GM18502 (cell line): ENCODE measurements at regions not wholly inside any gene's neighbourhood (a gene's known extent, or its start where the extent isn't known, plus 50 kb on each side); places are given as distances from the start of the nearest gene placed in this dataset.
"Not testable (repeated sequence)": the region's sequence is repeated elsewhere in the genome, so short reads cannot be mapped to it uniquely, and the experiment has no call there.

Experiments
- ATAC-seq: cut with Tn5 transposase; IDR thresholded peaks from one replicate; pipeline ENCODE4 v1.9.1; 2021; ENCODE audit warnings: mild to moderate bottlenecking; ENCODE audit not compliant: unreplicated experiment, poor library complexity

DNA sequence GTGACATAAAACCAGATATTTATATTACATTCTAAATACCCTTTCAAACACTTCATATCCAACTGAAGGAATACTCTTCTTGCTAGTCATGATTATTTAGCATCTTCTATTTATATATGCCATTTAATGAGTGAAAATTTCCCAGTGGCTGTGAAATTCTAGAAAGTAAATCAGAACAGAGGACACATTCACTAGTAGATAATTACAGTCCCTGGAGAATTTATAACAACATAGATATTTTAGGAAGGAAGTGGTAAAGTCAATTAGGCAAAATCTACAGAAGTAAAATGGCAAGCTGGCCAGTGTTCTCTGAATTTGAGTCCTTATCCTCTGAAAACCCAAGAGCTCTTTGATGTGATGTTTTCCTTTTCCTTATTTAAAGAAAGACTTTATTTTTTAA is 121.8 kb downstream of the PMAIP1 start:
- ATAC-seq, result no peak

DNA sequence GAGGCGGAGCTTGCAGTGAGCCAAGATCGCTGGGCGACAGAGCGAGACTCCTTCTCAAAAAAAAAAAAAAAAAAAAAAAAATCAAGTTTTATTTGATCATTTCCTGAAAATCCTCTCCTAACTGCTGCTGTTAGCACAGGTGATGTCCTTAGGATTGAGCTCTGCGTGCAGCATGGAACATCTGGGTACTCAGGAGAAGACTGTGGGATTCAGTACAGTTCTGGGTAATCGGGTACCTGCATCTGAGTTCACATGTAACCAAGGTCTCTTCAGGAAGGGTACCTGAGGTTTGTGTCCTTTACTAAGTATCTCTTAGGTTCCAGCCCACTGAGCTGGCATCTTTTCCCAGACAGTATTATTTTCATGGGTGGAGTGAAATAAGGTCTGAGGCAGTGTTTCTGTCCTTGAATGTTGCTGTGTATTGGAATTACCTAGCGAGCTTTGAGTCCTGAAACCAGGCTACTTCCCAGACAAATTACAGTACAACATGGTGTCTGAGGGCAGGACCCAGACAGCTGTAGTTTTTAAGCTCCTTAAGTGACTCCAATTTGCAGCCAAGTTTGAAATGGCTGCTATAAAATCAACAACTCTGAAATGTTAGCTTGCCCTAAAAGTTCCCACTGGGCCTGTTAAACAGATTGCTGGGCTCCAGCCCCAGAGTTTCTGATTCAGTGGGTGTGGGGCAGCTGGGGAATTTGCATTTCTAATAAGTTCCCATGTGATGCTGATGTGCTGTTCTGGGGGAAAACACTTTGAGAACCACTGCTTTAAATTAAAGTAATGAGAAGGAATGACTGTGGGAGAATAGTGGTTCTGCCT is 120.5 kb downstream of the PMAIP1 start:
- no peak for ATAC-seq

DNA sequence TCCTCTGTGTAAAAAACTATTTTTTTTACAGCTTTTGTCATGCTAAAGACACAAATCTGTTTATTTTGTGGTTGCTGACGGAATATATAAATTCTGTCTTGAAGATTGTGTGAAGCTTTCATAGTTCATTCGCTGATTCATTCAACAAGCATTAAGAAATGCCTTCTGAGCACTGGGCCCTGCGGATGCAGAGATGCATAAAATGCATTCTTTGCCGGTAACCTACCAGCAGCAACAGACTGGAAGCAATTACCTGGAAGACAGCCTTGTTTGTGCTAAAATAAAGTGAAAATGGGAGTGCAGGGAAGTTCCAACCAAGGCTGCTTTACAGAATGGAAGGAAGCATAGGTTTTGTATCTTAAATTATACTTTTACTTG is 119.7 kb downstream of the PMAIP1 start:
- ATAC-seq, result no peak

DNA sequence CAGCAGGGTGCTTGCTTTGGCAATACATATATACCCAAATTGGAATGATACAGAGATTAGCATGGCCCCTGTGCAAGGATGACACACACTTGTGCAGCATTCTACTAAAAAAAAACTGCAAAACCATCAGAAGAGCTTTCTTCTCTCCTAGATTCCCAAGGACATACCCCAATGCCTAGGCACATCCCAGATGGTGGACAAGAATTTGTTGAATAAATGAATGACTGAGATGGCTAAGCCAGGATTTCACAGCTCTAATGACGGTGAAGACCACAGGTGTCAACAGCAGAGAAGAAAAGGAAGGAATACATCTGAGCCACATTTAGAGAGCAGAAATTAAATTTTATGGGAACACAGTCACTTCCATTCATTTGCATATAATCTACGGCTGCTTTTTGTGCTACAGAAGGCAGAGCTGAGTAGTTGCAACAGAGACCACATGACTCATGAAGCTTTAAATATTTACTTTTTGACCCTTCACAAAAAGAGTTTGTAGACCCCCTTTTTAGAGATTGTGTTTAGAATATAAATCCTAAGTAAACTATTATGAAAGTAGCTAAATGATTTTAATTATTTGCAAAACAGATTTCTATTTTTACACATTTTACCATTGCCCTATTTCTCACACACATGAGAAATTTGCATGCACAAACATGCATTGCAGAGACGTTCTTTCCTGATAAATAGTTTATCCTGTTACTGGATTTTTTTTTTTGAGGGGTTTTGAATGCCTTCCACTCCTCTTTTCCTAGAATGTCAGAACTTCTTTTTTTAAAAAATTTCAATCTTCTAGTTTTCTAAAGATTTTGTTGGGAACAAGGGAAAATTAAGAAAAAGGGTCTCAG is 119.0 kb downstream of the PMAIP1 start:
- no peak for ATAC-seq

DNA sequence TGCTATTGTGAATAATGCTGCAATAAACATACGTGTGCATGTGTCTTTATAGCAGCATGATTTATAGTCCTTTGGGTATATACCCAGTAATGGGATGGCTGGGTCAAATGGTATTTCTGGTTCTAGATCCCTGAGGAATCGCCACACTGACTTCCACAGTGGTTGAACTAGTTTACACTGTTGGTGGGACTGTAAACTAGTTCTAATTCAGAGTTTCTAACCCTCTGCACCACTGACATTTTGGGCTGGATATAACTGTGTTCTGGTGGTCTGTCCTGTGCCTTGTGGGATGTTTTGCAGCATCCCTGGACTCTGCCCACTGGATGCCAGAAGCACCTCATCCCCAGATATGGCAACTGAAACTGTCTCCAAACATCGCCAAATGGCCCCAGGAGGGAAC is 118.3 kb downstream of the PMAIP1 start:
- ATAC-seq, result not testable (repeated sequence)

DNA sequence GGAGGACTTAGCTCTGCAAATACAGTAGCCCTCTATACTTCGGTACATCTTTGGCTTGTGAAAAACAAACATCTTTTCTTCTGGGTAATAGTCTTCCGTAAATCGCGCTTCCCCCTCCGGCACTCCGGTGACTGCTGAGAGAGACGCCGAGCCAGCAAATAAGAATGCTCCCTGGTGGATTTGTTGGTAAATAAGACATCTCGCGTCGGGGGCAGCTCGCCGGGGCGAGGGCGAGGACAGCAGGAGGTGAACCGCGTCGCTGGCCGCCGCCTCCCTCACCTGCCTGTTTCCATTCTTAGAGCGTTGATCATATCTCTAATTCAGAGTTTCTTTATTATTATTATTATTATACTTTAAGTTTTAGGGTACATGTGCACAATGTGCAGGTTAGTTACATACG is 117.6 kb downstream of the PMAIP1 start:
- no peak for ATAC-seq

DNA sequence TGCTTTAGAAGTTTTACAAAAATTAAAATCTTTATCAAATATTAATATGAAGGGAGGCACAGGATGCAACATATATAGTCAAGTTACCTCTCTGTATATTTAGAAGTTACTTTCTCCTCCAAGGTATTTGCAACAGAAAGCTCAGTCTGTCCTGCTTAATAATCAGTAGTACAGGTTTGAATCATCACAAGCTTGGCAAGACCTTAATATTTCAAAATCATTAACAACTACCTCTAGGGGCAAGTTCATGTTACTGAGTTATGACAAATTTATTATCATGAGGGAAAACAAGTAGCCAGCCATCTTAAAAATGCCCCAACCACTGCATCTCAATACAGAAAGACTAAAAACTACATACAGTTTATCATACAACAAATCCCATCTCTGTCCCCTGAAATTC is 116.0 kb downstream of the PMAIP1 start:
- not testable (repeated sequence) for ATAC-seq

DNA sequence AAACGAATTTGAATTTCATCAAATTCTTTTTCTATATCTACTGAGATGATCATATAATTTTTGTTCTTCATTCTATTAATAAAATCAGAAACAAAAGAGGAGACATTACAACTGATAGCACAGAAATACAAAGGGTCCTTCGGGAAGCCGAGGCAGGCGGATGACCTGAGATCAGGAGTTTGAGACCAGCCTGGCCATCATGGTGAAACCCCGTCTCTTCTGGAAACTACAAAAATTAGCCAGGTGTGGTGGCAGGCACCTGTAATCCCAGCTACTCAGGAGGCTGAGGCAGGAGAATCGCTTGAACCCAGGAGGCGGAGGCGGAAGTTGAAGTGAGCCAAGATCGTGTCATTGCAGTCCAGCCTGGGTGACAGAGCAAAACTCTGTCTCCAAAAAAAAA is 113.4 kb downstream of the PMAIP1 start:
- not testable (repeated sequence) for ATAC-seq

DNA sequence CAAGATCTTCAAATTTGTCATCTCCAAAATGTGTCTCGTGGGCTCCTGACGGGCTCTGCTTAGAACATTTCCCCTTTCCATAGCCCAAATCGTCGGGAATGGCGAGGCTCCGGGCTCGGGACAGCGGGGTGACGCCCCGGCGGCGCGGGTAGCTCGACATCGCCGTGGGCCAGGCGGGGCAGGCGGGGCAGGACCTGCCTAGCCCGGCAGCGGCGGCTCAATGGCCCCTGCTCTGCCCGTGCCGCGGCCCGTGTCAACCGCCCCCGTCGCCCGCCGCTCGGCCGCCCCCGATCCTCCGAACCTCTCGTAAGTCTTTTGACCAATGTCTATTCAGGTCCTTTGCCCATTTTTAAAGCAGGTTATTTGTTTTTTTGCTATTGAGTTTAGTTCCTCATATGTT is 111.2 kb downstream of the PMAIP1 start:
- ATAC-seq, result no peak

DNA sequence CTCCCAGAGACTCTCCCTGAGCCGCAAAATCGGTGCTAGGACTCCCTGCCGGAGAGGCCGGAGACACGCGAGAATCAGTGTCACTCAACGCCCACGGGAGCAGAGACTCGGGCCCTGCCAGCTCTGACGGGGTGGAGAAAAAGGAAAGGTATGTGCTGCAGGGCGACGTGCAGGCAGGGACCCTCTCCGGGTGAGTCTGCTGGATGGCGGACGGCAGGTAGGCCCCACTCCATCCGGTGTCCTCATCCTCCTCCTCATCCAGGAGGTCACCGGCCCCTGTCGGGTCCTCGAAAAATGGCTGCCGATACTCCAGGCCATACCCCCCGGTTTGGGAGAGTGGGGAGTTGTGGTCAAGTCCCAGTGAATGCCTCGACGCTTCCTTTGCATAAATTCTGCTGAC is 110.7 kb downstream of the PMAIP1 start:
- ATAC-seq, result no peak

DNA sequence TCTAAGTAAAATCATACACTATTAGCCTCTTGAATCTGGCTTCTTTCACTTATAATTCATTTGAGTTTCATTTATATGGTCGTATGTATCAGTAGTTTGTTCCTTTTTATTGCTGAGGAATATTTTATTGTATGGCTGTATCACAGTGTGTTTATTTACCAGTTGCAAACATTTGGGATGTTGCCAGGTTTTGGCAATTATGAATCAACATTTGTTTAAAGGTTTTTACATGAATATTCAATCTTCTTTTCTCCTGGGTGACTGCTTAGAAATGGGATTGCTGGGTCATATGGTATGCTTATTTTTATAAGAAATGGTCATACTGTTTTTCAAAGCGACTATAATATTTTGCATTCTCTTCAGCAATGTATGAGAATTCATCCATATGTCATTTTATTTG is 107.9 kb downstream of the PMAIP1 start:
- ATAC-seq, result no peak

DNA sequence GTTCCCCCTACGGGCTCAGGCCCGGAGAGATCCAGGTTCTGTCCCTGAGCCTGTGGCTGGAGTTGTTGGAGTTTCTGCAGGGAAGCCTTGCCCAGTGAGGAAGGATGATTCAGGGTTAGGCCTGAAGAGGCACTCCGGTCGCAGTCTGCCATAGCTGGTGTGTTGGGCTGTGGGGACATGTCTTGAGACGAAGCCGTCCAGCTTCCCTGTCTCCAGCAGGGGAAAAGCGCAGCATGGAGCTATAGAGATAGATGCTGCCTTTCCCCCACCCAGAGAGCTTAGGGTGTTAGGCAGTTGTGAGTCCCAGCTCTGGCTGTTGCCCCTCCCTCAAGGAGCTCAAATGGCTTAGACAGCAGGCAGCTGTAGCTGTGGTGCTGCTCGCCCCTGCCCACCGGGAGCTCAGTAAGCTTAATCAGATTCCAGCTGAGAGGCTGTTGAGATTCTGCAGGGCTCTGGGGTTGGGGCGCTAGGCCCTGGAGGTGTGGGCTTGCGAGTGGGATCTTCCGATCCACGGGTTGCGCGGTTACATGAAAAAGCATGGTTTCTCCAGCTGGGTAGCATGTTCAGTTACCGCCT is 103.9 kb downstream of the PMAIP1 start:
- no peak for ATAC-seq

DNA sequence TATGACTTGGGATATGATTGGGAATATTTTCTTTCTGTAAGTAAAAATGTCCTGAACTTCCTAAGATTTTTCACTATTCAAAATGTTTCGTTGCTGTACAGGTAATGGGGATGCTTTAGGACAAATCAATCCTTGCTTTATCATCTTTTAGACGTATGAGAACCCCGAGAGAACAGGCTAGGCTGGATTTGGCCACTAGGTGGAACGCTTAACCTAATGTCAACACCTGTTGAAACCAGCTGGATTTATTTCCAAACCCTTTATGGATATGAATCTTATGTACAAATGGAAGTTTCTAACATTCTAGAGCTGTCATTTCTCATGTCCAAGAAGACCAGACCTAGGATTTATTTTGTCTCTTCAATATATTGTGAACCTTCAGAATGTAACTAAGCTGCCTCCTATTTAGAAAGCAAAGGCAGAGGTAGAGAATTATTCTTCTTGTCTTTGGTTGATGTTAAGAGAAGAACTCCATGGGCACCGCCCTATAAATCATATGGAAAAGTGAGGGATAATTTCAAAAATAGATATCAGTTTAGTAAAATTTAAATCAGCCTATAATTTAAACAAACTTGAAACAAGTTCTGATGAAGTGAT is 96.7 kb downstream of the PMAIP1 start:
- peak; percentile 88 for ATAC-seq

DNA sequence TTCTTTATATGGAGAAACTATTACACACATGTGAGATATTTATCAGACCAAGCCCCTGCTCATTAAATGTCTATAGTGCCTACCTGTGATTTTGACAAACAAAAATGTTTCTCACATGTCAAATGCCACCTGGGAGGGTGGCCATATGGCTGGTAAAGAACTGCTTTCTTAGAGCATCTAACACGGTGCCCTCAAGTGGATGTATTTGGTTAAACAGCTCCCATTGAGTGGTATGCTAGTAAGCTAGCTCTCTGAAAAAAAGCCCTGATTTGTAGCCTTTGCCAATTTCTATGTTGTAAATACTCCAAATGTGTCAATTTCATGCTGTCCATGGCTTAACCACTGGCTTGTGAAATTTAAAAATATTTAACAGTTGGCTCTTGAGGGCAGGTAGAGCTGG is 94.6 kb downstream of the PMAIP1 start:
- peak; percentile 62 for ATAC-seq

DNA sequence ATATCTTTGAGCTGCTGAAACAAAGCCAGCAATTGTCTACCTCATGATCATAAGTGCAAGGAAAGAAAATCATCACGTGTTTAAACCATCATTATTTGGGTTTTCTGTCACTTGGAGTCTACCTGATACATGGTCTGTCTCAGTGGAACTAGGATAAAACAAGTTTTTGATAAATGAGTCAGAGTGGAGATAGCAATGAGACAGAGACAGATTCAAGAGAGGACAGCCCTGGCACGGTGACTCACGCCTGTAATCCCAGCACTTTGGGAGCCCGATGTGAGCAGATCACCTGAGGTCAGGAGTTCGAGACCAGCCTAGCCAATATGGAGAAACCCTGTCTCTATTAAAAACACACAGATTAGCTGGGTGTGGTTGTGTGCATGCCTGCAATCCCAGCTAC is 93.8 kb downstream of the PMAIP1 start:
- no peak for ATAC-seq

DNA sequence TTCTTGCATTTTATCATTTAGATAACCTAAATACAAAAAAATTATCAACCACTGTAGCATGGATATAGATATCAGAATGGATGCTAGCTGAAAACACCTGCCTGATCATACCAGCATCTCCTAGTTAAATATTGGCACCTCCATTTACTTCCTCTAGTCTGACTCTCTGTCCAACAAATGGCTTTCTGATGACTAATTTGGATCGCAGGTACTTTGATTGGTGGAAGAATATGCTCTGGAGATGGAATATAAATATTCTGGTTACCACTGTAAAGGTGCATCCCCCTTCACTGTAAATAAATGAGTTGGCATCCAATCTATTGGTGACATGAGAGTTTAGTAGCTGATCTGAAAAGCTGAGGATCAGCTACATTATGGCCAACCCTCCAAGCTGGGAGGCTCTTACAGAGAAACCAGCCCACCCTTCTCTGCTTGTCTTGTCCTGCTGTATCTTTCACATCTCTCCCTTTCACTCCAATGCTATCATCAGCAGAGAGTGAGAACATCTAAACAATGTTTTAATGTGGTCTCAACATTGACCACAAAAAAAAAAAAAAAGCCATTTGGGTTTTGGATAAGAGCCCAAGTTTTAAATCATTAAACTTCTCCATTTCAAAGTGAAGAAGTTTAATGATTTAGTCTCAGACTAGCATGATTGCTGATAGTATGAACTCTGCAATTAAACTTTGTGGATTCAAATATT is 90.5 kb downstream of the PMAIP1 start:
- ATAC-seq, result no peak

DNA sequence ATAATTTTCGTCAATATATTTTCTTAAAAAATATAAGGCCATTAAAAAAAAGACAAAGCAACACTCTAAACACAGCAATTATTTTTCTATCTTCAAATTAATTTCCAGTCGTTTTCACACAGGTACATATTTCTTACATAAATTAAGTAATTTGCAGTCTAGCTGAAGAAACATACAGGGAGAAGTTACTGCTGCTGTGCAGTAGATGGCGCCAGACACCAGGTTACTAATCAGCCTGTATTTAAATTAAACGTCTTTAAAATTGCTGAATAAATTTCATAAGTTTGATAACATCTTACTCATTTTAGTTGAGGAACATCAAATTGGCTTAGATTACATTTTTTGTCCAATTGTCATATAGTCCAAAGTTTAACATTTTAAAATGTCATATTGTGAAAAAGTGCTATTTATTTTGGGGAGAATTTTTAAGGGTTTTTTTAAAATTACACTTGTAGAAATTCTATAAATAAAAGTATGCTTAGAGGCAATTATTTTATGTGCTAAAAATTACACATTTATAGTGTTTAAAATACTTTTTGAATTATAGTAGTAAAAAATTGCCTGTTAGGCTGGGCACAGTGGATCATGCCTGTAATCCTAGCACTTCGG is 88.4 kb downstream of the PMAIP1 start:
- peak; percentile 65 for ATAC-seq

DNA sequence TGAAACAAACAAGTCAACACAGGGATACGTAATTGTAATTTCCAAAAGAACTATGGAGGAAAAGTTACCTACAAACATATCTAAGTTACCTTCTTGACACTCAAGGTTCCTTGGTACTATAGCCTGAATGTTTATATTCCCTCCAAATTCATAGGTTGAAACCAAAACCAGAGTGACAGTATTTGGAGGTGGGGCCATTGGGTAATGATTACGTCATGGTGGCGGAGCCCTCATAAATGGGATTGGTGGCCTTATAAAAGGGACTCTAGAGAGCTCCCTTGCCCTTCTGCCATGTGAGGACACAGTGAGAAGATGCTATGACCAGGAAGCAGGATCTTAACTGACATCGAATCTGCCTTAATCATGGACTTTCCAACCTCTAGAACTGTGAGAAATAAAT is 87.3 kb downstream of the PMAIP1 start:
- no peak for ATAC-seq

DNA sequence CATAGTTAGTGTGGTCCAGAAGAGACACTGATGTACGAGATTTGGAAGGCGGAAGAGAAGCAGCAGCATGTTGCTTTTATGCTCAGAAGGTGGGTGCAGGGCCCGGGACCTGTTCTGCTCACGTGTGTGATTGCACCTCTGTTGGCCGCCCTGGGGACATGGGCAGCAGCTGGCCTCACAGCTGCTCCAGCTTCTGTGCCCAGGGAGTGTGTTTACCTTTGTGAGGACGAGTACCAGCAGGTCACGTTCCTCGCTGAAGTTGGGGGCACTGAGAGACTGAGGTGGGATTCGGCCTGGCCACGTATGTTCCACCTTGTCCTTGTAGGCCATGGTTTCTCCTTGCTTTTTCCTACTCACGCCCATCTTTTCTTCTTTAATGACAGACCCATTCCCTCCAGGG is 86.3 kb downstream of the PMAIP1 start:
- no peak for ATAC-seq

DNA sequence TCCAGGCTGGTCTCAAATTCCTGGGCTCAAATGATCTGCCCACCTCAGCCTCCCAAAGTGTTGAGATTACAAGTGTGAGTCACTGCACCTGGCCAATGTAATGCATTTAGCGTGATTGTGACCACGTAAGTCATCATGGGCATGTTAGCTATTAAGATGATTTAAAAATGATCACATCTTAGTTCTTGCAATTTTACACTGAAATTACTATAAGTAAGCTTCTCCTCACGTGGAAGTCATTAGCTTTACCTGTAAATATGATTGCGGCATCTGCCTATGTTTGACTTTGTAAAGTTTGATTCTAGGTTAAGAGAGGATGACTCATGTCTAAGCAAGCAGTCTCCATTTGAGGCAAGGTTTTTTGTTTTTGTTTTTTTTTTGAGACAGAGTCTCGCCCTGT is 85.5 kb downstream of the PMAIP1 start:
- no peak for ATAC-seq
